GM18499 (cell line): ENCODE measurements at regions not wholly inside any gene's neighbourhood (a gene's known extent, or its start where the extent isn't known, plus 50 kb on each side); places are given as distances from the start of the nearest gene placed in this dataset.
"Not testable (repeated sequence)": the region's sequence is repeated elsewhere in the genome, so short reads cannot be mapped to it uniquely, and the experiment has no call there.

Experiments
- ATAC-seq: cut with Tn5 transposase; IDR thresholded peaks from one replicate; pipeline ENCODE4 v1.9.1; 2021; ENCODE audit warnings: moderate number of reproducible peaks; ENCODE audit not compliant: insufficient read depth, unreplicated experiment

DNA sequence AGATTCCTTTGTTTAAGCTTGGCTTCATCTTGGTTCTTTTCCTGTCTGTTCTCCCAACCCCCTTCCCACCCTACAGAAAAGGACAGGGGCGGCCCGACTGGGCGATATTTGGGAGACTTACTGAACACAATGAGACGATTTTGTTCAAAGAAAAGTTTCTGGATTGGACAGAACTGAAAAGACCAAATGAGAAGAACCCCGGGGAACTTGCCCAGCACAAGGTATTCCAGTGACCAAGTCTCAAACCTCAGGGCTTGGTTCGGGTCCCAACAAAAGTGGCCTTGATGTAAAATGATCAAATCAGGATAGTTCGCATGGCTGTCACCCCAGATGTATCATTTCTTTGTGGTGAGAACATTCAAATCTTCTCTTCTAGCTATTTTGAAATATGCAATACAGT lies 73.9 kb upstream of the LYZL2 start:
- ATAC-seq, result not testable (repeated sequence)

DNA sequence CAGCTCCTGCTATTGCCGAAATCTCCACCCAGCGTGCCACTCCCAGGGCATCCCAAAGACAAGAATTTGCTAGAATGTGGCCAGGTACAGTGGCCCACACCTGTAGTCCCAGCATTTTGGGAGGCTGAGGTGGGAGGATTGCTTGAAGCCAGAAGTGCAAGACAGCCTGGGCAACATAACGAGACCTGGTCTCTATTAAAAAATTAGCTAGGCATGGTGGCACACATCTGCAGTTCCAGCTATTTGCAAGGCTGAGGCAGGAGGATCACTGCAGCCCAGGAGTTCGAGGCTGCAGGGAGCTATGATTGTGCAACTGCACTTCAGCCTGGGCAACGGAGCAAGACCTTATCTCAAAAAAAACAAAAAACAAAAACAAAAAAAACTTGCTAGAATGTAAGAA lies 73.3 kb upstream of the LYZL2 start:
- no peak for ATAC-seq

DNA sequence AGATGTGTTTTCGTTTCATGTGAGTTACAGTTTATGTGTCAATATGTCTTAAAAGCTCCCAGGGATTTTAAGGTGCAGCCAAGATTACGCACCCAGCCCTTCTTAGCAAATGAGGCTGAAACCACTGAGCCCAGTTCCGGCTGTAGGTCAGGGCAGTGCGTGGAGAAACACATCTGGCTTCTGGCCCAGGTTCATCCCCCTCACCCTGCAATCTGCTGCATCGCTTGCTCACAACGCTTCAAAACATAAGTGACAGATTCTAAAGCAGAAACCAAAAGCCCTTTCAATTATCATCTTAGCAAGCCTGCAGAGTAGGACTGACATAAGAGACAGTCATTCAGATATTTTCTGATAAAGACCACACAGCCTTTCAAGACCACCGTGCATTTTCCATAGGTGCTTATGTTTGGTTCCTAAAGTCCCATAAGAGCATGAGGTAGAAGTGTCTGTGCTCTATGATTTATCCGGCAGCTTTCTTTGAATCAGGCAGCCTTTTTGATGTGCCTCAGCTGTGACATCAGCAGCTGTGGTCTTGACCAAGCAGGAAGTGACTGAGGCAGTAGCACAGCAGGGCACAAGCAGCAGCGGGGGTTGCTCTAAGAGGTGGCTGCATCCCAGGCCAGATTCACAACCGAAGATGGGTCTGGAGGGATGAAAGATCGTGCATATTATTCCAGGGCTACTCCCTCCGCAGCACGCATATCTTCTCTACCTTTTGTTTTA lies 72.1 kb upstream of the LYZL2 start:
- peak; percentile 44 for ATAC-seq

DNA sequence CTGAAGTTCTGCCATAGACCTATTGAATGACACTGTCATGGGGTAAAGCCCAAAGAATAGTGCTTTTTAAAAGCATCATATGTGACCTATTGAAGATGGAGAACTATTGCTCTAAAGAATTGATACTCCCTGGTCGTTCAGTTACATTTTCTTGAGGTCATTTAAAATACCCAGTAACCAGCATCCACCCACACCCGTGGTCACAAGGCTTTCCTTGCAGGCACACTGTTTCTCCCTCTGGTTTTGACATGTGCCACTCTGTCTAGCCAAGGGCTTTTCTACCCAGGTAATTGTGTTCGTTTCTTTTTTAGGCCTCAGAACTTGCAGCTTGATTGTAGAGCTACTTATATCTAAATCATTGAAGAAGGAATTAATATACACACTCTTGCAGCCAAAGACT lies 68.3 kb upstream of the LYZL2 start:
- ATAC-seq, result no peak

DNA sequence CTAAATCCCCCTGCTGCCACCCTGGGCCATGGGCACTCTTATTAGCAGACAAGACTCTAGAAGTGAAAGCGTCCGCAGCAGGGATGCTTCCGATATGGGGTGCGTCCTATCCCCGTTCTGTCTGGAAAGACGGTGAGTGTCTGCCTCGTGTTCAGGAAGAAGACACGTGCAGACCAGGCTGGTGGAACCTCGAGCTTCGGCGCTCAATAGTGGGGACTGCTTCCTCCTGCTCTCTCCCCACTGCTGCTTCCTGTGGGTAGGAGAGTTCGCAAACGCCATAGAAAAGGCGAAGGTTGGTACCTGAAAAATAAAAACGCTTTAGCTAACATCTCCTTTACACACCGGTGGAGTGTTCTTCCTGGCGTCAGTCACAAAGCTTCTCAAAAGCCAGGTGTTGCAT lies 67.7 kb upstream of the LYZL2 start:
- not testable (repeated sequence) for ATAC-seq

DNA sequence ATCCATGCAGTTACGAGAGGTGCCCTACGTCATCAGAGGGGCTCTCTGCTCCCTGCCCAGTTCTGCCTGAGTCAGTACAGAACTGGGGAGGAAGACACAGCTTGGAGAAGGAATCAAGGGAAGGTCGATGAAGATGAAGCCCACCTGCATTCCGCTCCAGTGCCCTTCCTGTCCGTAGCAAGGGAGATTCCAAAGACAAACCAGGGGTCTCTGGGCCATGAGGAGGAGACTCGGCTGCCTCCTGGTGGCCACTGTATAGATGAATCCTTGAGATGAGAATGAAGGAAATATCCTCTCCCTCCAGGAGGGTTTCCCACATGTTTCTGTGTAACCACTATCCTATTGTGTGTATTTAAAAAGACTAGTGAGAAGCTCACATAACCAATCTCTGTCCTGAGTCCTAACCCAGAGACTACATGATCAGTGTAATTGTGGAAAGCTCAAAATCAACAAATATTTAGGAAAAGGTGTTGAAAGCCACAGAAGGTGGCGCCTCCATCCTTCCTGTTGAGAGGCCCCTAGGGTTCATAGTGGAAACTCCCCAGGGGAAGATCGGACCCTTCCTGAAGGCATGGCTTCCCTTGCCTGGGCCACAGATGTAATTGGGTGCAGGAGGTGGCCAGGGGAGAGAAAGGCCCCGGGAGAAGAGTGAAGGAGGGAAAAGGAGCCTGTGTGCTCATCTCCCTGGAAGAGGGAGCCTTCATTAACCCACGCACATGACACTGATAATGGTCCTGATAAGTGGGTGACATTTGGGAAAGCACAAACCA lies 67.0 kb upstream of the LYZL2 start:
- ATAC-seq, result not testable (repeated sequence)

DNA sequence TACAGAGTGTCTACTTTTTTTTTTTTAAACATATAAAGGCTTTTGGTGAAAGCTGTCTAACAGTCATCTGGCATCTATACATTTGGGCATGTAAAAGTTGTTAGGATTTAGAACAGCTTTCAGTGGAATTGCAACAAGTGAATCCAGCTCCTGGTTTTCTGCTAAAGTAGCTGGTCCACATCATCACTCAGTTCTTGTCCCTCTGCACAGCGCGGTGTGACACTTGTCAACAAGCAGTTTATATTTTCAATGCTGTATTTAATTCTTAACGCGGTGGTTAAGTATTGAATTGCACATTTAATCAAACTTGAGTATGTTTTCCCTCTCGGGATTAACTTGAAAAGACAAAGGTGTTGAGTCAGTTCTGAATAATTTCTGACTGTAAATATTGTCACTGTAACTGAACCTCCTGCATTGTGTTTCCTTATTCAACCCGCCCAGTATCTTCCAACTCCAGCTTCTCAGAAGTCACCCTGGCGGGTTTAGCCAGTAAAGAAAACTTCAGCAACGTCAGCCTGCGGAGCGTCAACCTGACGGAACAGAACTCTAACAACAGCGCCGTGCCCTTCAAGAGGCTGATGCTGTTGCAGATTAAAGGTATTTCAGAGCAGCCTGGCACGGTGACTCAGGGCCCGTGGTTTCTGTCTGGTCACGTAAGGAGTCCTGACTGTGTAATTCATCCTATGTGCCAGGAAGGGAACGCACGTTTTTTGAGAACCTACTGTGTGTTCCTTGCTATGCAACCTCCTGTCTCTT lies 66.1 kb upstream of the LYZL2 start:
- ATAC-seq, result not testable (repeated sequence)

DNA sequence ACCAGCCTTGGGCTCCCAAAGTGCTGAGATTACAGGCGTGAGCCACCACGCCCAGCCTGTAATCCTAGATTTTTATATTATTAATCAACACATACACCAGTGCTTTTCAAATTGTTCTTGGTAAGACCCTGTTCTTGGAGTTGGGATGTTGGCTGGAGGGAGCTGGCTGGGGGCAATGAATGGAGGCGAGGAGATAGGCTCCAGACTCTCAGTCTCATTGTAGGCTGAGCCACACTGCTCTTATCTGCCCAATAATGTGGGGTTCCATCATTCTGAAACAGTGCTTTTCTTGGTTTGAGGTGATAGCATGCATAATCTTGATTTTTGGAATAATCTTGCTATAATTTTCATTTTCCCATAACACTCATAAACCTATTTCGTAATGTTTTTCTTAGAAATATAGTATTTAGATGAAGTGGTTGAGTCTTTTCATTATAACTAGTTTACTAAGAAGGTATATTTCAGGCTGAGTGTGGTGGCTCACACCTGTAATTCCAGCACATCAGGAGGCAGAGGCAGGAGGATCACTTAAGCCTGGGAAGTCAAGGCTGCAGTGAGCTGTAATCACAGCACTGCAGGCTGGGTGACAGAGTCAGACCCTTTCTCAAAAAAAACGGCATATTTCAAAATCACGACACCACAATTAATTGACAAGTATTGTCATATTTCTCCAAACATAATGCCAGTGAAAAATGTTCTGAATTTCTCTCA lies 65.1 kb upstream of the LYZL2 start:
- ATAC-seq, result no peak

DNA sequence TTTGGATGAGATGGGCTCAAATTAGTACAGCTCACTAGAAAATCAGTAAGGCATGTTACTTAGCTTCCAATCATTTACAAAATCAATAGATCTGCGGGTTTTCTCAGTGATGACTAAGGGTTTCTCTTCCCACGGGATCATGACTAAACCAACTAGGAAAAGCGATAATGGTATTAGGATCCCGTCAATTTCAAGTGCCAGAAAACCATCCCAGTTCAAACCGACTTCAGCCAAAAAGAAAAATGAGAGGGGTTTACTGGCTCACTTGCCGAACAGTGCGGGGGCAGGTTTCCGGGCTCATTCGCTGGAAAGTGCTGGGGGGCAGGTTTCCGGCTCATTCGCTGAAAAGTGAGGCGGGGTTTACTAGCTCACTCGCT lies 62.1 kb upstream of the LYZL2 start:
- no peak for ATAC-seq

DNA sequence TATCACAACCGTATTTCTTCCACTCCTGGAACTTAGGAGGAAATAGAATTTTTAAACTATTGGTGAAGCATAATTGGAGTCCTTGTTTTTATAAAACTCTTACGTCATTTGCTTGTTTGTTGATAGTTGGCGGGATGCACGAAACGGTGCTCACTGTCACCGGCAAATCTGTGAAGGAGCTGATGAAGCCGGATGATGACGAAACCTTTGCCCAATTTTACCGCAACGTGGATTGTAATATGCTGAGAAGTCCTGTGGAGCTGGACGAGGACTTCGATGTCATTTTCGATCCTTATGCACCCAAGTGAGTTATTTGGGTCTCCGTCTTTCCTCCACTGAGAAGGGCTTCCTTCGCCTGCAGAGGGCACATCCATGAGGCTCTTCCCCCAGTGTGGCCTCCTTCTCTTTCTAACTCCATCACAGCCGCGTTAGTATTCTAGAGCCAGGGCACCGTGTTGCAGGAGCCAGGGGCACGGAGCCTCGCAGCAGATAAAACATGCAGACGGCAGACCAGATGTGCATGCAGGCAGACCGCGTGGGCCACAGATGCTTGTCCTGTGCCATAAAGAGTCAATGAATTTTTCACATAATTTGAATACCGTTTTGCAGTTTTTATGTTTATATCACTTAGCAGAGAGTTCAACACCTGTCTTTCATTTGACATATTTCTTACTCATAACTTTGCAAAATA lies 61.5 kb upstream of the LYZL2 start:
- ATAC-seq, result not testable (repeated sequence)

DNA sequence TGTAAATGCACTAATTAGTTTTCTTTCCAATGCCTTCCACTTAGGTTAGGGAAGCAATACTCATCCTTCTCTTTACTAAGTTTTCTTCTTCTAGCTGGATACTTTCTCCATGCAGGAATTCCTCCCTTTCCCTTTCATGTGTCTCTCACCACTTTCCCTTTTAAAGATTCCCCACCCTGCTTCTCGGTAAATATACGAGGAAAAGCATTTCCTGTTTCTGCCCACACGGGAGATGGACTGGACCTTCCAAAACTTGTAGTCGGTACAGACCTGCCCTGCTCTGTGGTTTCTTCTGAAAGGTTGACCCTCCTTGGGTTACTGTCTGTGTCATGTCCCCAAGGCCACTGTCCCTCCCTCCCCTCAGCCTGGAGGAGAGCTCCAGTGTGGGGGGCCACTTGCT lies 58.9 kb upstream of the LYZL2 start:
- no peak for ATAC-seq

DNA sequence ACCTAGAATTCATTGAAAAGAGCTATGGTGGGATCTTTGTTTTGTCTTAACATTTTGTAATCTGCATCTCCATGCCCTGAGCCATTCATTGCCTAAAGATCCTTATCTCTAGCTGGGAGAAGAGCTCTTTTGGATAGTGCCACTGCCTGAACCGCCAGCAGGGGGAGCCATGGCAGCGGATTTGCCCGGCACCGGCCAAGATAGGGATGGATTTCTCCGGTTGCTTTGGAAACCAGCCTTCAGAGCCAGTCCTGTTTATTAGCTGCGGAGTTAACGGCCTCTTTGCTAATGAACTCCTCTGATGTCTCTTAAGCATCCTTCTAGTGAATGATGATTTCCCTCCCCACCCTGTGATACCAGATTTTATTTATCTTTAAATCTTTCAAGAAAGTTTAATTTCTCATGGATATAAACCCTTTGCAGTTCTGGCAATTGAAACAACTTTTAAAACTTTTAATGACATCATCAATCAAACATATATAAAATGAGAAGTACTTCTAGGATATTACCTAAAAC lies 58.2 kb upstream of the LYZL2 start:
- no peak for ATAC-seq

DNA sequence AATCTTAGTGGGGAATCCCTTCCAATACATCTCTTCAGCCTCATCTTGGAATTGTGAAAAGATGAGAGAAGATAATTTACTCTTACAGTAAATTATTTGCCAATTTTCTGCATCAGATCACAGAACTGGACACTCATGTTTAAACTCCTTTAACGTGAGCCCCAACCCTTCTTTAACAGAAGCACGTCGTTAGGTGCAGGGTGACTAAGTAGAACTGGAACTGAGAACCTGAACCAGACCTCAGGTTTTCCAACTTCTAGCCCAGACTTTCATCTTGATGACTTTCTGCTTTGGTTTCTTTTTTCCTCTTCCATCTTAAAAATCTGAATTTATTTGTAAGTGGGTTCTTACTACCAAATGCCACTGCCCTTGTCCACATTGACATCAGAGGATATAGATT lies 57.2 kb upstream of the LYZL2 start:
- no peak for ATAC-seq

DNA sequence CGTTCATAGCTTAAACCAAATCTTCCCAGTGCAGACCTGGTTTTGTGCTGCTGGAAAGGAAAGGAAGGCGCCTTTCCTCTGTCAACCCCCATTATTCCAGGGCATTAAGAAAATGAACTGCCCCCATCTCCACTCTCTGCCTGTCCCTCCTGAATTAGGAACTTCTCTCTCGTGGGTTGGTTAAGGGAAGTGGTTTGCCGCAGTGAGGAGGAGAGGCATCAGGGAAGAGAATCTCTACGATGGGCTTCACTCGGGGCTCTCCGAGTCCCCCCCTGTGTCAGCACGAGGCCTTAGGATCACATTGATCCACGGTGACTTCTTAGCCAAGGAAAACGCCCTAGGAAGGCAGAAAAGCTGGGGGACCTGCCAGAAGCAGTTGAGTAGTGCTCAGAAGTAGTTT lies 53.9 kb upstream of the LYZL2 start:
- ATAC-seq, result no peak

DNA sequence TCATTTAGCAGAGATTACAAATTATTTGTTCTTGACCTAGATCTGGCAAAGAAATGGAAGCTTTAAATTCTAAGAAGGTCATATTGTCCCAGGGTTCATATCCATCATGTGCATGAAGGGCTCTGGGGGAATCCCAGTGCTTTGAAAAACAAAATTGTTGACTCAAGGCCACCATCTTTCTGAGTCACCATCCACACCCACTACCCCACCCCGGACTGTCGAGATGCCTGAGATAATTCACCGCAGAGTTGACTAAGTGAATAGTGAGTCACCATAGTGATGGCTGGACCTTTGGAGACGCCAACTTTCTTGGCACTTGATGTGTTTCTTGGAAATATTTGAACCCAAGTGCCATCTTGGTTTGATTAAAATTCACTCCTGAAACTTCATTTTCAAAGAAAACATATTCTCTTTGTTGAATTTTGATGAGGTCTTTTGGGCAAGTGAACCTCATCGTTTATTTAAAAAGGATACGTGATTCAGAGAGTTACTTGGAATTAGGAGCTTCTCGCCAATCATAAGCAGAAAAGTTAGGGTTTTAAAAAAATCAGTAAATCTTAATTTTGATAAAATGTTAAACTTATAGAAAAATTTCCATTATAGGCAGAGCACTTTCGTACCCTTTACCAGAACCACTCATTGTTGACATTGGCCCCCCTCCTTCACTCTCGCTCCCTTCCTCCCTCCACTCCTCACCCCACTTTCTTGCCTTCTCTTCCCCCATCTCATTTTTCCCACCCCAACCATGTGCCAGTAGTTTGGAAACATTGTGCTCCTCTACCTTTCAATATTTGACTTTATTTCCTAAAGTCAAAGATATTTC lies 53.0 kb upstream of the LYZL2 start:
- not testable (repeated sequence) for ATAC-seq

DNA sequence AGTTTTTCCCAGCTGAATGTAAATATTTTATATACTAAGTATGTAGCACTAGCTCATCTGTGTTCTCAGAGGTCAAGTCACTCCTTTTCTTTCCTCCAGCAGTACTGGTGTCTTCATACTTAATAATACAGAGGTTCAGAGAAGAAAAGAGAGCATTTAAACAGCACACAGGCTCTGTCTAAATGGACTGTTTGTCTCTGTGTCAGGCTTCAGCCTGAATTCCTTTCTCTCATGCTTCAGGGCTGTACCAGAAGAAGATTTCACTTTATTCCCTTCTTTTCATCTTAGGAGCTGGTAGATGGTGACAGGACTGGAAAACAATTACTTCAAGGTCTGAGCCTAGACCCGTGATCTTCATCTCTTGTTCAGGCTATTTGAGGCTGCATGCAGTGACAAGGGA lies 51.4 kb upstream of the LYZL2 start:
- no peak for ATAC-seq
